PC-9 (cell line): ENCODE measurements at regions not wholly inside any gene's neighbourhood (a gene's known extent, or its start where the extent isn't known, plus 50 kb on each side); places are given as distances from the start of the nearest gene placed in this dataset.

ENCODE experiments used
- BruUV-seq: library from RNA; stranded (reverse); fragments of 400-500 nt; replicated peaks from 2 replicates; lab custom pipeline; 2021; lab: Mats Ljungman, UMichigan
- CTCF ChIA-PET: fragments of 300-600 bp; sonication (Branson Sonifier 250); formaldehyde crosslinking; loops from one replicate; lab custom pipeline; 2022; ENCODE audit warnings: antibody characterized with exemption; lab: Charles Lee
- POLR2A ChIA-PET: fragments of 300-600 bp; sonication (Branson Sonifier 250); formaldehyde crosslinking; loops from one replicate; lab custom pipeline; 2022; ENCODE audit warnings: antibody characterized with exemption; ENCODE audit not compliant: unreplicated experiment; lab: Charles Lee
- DNase-seq, 2 experiments: peaks; one replicate each; pipeline versions ENCODE4 v3.0.0 to v3.0.0-alpha.2; 2015 to 2022; ENCODE audit warnings: mixed read lengths in 1 of 2
- H2AFZ ChIP-seq: fragments of 200-600 bp; sonication (generic); 2 replicates; pipeline ENCODE4 v1.8.1; 2017; ENCODE audit warnings: antibody characterized with exemption
- H3F3A ChIP-seq: fragments of 200-600 bp; sonication (generic); 2 replicates; pipeline ENCODE4 v1.8.1; 2017; ENCODE audit warnings: antibody characterized with exemption, mild to moderate bottlenecking, low read depth; ENCODE audit not compliant: insufficient read depth
- H3K27ac ChIP-seq: fragments of 200-600 bp; sonication (generic); 2 replicates; pipeline ENCODE4 v1.6.1; 2016; ENCODE audit warnings: mixed run types
- H3K27me3 ChIP-seq: fragments of 200-600 bp; sonication (generic); 2 replicates; pipeline ENCODE4 v1.6.1; 2016; ENCODE audit warnings: low read depth, mixed run types; ENCODE audit not compliant: insufficient read depth
- H3K36me3 ChIP-seq: fragments of 200-600 bp; sonication (generic); 2 replicates; pipeline ENCODE4 v1.6.1; 2016; ENCODE audit warnings: low read depth, mixed run types
- H3K4me1 ChIP-seq: fragments of 200-600 bp; sonication (generic); replicated peaks from 2 replicates; pipeline ENCODE4 v1.6.1; 2016; ENCODE audit warnings: mixed run types; ENCODE audit not compliant: insufficient read depth
- H3K4me2 ChIP-seq: fragments of 200-600 bp; sonication (generic); 2 replicates; pipeline ENCODE4 v1.6.1; 2017; ENCODE audit warnings: mixed run types
- H3K4me3 ChIP-seq: fragments of 200-600 bp; sonication (generic); 2 replicates; pipeline ENCODE4 v1.6.1; 2016; ENCODE audit warnings: mixed run types
- H3K79me2 ChIP-seq: fragments of 200-600 bp; sonication (generic); 2 replicates; pipeline ENCODE4 v1.6.1; 2017; ENCODE audit warnings: low read depth, mixed run types
- H3K9me2 ChIP-seq: fragments of 200-600 bp; sonication (generic); 2 replicates; pipeline ENCODE4 v1.8.1; 2017; ENCODE audit warnings: mild to moderate bottlenecking; ENCODE audit not compliant: insufficient read depth
- H3K9me3 ChIP-seq: fragments of 200-600 bp; sonication (generic); 2 replicates; pipeline ENCODE4 v1.8.1; 2016; ENCODE audit warnings: low read depth; ENCODE audit not compliant: insufficient read depth
- H4K20me1 ChIP-seq: fragments of 200-600 bp; sonication (generic); 2 replicates; pipeline ENCODE4 v1.8.1; 2017; ENCODE audit not compliant: insufficient read depth
- EZH2 ChIP-seq: fragments of 200-600 bp; sonication (generic); IDR thresholded peaks from 2 replicates; pipeline ENCODE4 v1.8.0; 2017; ENCODE audit warnings: antibody characterized with exemption, low read depth
- intact Hi-C: fragments of 100-400 bp; cut with micrococcal nuclease; formaldehyde crosslinking; loops from one replicate; pipeline ENCODE4 v1.10.0; 2022; ENCODE audit not compliant: unreplicated experiment
- TF ChIP-seq, protein P1 (sequence below): fragments of 200-600 bp; sonication (generic); conservative IDR thresholded peaks from 2 replicates; pipeline ENCODE4 v1.6.1; 2017; ENCODE audit warnings: mixed run types, antibody characterized with exemption, mild to moderate bottlenecking, moderate library complexity

DNA sequence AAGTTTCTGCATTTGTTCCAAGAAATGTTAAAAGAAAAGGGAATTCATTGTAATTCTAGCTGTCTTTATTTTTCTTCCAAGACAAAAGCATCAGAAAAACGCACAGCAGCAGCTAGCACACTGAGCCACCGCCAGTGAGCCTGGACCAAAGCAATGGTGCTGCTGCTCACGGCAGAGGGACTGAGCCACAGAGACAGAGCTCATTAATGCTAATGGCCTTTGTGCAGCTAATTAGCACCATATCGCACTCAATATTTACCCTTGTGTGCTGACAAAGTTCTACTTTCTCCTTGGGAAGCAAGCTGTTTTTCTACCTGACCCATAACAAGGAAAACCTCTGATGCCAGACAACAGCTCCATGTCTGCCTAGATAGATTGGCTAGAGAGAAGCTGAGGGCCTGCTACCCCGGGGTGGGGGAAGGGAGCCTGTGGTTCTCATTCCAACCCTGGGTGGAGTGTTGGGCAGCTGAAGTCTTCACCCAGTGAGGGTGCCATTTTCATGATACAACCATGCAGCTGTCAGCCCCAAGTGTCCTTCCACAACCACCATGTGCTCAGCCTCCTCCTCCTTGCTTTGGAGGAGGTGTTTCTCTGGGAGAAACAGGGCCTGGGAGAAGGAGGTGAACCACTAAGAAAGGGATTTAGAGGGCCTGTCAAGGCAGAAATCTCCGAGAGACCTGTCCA is 131.1 kb upstream of the NCAM1 start:
- no peaks in the 10 kb centered on the region for H3K9me3 ChIP-seq
- no peaks in the 10 kb centered on the region; the same call in 1 of the 2 replicates for H4K20me1 ChIP-seq
- no peaks in the 10 kb centered on the region for H3F3A ChIP-seq
- no peaks in the 10 kb centered on the region for H3K9me2 ChIP-seq
- no peaks in the 10 kb centered on the region for H3K36me3 ChIP-seq
- TF ChIP-seq, protein P1, sequence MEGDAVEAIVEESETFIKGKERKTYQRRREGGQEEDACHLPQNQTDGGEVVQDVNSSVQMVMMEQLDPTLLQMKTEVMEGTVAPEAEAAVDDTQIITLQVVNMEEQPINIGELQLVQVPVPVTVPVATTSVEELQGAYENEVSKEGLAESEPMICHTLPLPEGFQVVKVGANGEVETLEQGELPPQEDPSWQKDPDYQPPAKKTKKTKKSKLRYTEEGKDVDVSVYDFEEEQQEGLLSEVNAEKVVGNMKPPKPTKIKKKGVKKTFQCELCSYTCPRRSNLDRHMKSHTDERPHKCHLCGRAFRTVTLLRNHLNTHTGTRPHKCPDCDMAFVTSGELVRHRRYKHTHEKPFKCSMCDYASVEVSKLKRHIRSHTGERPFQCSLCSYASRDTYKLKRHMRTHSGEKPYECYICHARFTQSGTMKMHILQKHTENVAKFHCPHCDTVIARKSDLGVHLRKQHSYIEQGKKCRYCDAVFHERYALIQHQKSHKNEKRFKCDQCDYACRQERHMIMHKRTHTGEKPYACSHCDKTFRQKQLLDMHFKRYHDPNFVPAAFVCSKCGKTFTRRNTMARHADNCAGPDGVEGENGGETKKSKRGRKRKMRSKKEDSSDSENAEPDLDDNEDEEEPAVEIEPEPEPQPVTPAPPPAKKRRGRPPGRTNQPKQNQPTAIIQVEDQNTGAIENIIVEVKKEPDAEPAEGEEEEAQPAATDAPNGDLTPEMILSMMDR: no peak
- no peak for TF ChIP-seq EZH2
- H3K27me3 ChIP-seq: no peaks in the 10 kb centered on the region
- no peak overlapping the region for H2AFZ ChIP-seq
- H3K4me1 ChIP-seq: peaks cover 12% of the 10 kb centered on the region
- BruUV-seq: no TSS peak
- H3K79me2 ChIP-seq: no peaks in the 10 kb centered on the region
- intact Hi-C loops: no loop called here
- no peak for DNase-seq
- no peak overlapping the region for H3K4me2 ChIP-seq
- CTCF ChIA-PET: no interaction called here
- POLR2A ChIA-PET: no interaction called here
- H3K4me3 ChIP-seq: no peak overlapping the region
- no peak overlapping the region for H3K27ac ChIP-seq

DNA sequence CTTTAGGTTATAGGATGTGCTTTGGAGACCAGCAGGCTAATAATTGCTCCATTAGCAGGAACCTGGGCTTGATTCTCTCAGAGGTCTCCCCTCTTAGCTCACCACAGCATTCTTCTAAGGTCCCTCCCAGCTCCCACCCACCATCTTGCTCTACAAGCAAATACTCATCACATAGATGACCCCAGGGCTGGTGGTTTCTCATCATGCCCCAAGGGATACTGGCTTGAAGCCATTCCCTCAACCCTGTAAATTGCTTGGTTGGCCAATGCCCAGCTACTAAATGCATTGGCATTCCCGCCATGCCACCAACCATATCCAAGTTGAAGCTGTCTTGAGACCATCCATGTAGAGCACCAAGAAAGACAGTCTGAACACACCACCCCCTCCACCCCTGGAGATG is 130.2 kb upstream of the NCAM1 start:
- no peak for TF ChIP-seq EZH2
- TF ChIP-seq, protein P1: no peak
- DNase-seq: no peak
- Histone ChIP-seq H3K4me1 (peaks cover 5% of the 10 kb centered on the region), H3K9me3 (no peaks in the 10 kb centered on the region), H3K4me2 (no peak overlapping the region), H3K36me3 (no peaks in the 10 kb centered on the region), H3K79me2 (no peaks in the 10 kb centered on the region), H3K4me3 (no peak overlapping the region), H3K9me2 (no peaks in the 10 kb centered on the region), H3F3A (no peaks in the 10 kb centered on the region), H3K27me3 (no peaks in the 10 kb centered on the region), H4K20me1 (no peaks in the 10 kb centered on the region; the same call in 1 of the 2 replicates), H2AFZ (no peak overlapping the region), H3K27ac (no peak overlapping the region)
- no TSS peak for BruUV-seq
- CTCF ChIA-PET: no interaction called here
- POLR2A ChIA-PET: no interaction called here
- intact Hi-C loops: no loop called here

DNA sequence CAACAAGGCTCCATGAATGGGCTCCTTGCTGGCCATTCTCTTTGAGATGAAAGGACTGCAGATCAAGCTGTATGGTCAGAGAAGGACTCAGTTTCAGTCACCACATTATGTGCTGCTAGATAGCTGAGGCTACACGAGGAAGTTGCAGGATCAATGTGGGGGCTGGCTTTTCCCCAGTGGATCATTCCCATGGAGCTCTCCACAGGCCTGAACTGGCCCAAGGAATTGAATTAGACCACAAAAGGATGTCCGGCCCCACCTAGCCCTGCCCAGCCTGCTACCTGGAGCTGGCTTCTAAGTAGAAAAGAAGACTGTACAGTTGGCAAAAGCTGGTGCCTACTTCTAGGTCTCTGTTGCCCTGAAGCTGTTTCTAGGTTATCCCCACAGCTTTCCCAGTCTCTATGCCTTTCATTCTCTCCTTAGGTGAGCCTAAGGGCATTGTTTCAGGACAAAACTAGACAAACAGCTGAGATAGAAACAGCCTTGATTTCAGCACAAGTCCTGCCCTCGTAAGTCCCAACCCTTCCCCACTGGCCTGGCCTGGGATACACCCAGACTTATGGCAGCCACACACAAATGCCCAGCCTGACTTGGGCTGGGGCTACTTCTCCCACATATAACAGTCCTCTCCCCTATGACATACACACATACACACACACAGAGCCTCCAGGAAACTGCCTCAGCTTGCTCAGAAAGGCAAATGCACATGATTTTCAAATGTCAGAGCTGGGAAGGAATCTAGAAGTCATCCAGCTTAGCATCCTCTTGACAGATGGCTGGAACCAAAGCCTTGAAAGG is 129.1 kb upstream of the NCAM1 start:
- intact Hi-C loops: no loop called here
- no peaks in the 10 kb centered on the region for H3K4me1 ChIP-seq
- no peaks in the 10 kb centered on the region for H3K27me3 ChIP-seq
- ChIA-PET POLR2A (no interaction called here), CTCF (no interaction called here)
- no peaks in the 10 kb centered on the region for H3F3A ChIP-seq
- H4K20me1 ChIP-seq: no peaks in the 10 kb centered on the region; the same call in 1 of the 2 replicates
- no peak for DNase-seq
- H3K9me2 ChIP-seq: no peaks in the 10 kb centered on the region
- no peak overlapping the region for H3K27ac ChIP-seq
- H2AFZ ChIP-seq: no peak overlapping the region
- H3K4me2 ChIP-seq: no peak overlapping the region
- no peaks in the 10 kb centered on the region for H3K79me2 ChIP-seq
- TF ChIP-seq, protein P1: no peak
- TF ChIP-seq EZH2: no peak
- BruUV-seq: no TSS peak
- H3K36me3 ChIP-seq: no peaks in the 10 kb centered on the region
- H3K4me3 ChIP-seq: no peak overlapping the region
- no peaks in the 10 kb centered on the region for H3K9me3 ChIP-seq
